H1 (cell line): ENCODE measurements at regions not wholly inside any gene's neighbourhood (a gene's known extent, or its start where the extent isn't known, plus 50 kb on each side); places are given as distances from the start of the nearest gene placed in this dataset.

Experiments used
- CTCF ChIA-PET: fragments of 300-600 bp; sonication (Branson Sonifier 250); formaldehyde crosslinking; loops from one replicate; lab custom pipeline; 2021; ENCODE audit not compliant: partially characterized antibody; lab: Charles Lee
- POLR2A ChIA-PET: fragments of 300-600 bp; sonication (Branson Sonifier 250); formaldehyde crosslinking; loops from one replicate; lab custom pipeline; 2021; ENCODE audit warnings: inconsistent platforms; ENCODE audit not compliant: partially characterized antibody; lab: Charles Lee
- DNase-seq, 2 experiments: peaks; one replicate each; pipeline versions ENCODE4 v3.0.0 to v3.0.0-alpha.2; 2010 to 2022; ENCODE audit warnings: low spot score in 2 of 2, low read depth in 1 of 2, mixed read lengths in 1 of 2
- FAIRE-seq: peaks from 2 replicates; lab custom pipeline; 2011; peaks lifted over from hg19 to GRCh38; lab: Jason Lieb, UNC
- H2AFZ ChIP-seq: 2 replicates; pipeline ENCODE4 v1.8.1; 2012; ENCODE audit warnings: low read length, inconsistent platforms
- H2AK5ac ChIP-seq: 2 replicates; pipeline ENCODE4 v1.6.1; 2013; ENCODE audit warnings: low read depth, low read length
- H2BK120ac ChIP-seq: replicated peaks from 2 replicates; pipeline ENCODE3; 2013; ENCODE audit warnings: low read depth, low read length, inconsistent platforms
- H2BK12ac ChIP-seq: 2 replicates; pipeline ENCODE4 v1.6.1; 2013; ENCODE audit warnings: low read depth, low read length
- H2BK15ac ChIP-seq: 2 replicates; pipeline ENCODE4 v1.6.1; 2013; ENCODE audit warnings: low read length
- H2BK20ac ChIP-seq: 2 replicates; pipeline ENCODE4 v1.6.1; 2013; ENCODE audit warnings: low read length
- H2BK5ac ChIP-seq: 2 replicates; pipeline ENCODE4 v1.6.1; 2013; ENCODE audit warnings: low read depth, low read length
- H3K14ac ChIP-seq: 2 replicates; pipeline ENCODE4 v1.6.1; 2013; ENCODE audit warnings: inconsistent platforms; ENCODE audit not compliant: insufficient read length
- H3K18ac ChIP-seq: 2 replicates; pipeline ENCODE4 v1.6.1; 2013; ENCODE audit warnings: low read length; ENCODE audit errors: extremely low read depth
- H3K23ac ChIP-seq: 2 replicates; pipeline ENCODE4 v1.6.1; 2013; ENCODE audit warnings: inconsistent platforms; ENCODE audit not compliant: insufficient read length
- H3K23me2 ChIP-seq: 2 replicates; pipeline ENCODE4 v1.6.1; 2013; ENCODE audit warnings: low read depth, low read length
- H3K27ac ChIP-seq: 2 replicates; pipeline ENCODE4 v1.6.1; 2011; ENCODE audit warnings: low read depth, low read length, inconsistent platforms
- H3K27me3 ChIP-seq, 4 experiments: replicated peaks in 1 of 4; 1 replicate in 1 of 4; 2 replicates in 3 of 4; pipeline versions ENCODE4 v1.6.1 to v1.8.1; 2011 to 2013; ENCODE audit warnings: low read length in 3 of 4, mild to moderate bottlenecking in 3 of 4, inconsistent platforms in 2 of 4, mixed read lengths in 2 of 4, moderate library complexity in 1 of 4; ENCODE audit not compliant: control insufficient read depth in 3 of 4, insufficient read depth in 3 of 4; ENCODE audit errors: extremely low read depth in 1 of 4
- H3K36me3 ChIP-seq, 4 experiments: 2 replicates each; pipeline versions ENCODE4 v1.6.1 to v1.8.1; 2011 to 2013; ENCODE audit warnings: mild to moderate bottlenecking in 4 of 4, low read length in 3 of 4, moderate library complexity in 2 of 4, control low read depth in 1 of 4, inconsistent platforms in 1 of 4; ENCODE audit not compliant: insufficient read depth in 4 of 4, control insufficient read depth in 2 of 4
- H3K4ac ChIP-seq: replicated peaks from 2 replicates; pipeline ENCODE3; 2013; ENCODE audit warnings: low read length, low read depth, mixed read lengths, inconsistent platforms; ENCODE audit not compliant: insufficient read length
- H3K4me1 ChIP-seq, 4 experiments: replicated peaks in 1 of 4; 1 replicate in 1 of 4; 2 replicates in 3 of 4; pipeline versions ENCODE4 v1.6.1 to v1.8.1; 2011 to 2013; ENCODE audit warnings: low read length in 3 of 4, inconsistent platforms in 2 of 4, mixed read lengths in 1 of 4; ENCODE audit not compliant: insufficient read depth in 4 of 4, control insufficient read depth in 3 of 4
- H3K4me2 ChIP-seq, 2 experiments: 2 replicates each; pipeline versions ENCODE4 v1.6.1 to v1.8.1; 2011 to 2013; ENCODE audit warnings: low read depth in 2 of 2, low read length in 2 of 2, control low read depth in 1 of 2, inconsistent platforms in 1 of 2, mild to moderate bottlenecking in 1 of 2; ENCODE audit not compliant: insufficient read depth in 1 of 2
- H3K4me3 ChIP-seq, 4 experiments: fragments of 200-600, 300-600 bp in 1 of 4; sonication (generic), shearing (Covaris generic), sonication (Bioruptor Twin) in 1 of 4; 2 replicates each; pipeline versions ENCODE4 v1.5.1 to v1.8.1; 2011 to 2016; ENCODE audit warnings: low read length in 4 of 4, low read depth in 3 of 4, control low read depth in 2 of 4, inconsistent platforms in 2 of 4, mild to moderate bottlenecking in 2 of 4, mixed read lengths in 1 of 4, moderate library complexity in 1 of 4; ENCODE audit not compliant: insufficient read depth in 2 of 4; ENCODE audit errors: extremely low read depth in 1 of 4
- H3K56ac ChIP-seq: replicated peaks from 2 replicates; pipeline ENCODE3; 2013; ENCODE audit warnings: low read depth, mild to moderate bottlenecking, mixed read lengths, low read length, inconsistent platforms; ENCODE audit not compliant: insufficient read length
- H3K79me1 ChIP-seq: 2 replicates; pipeline ENCODE4 v1.6.1; 2013; ENCODE audit warnings: low read depth, low read length, control low read depth
- H3K79me2 ChIP-seq, 2 experiments: 2 replicates each; pipeline versions ENCODE4 v1.6.1 to v1.8.1; 2012 to 2013; ENCODE audit warnings: low read length in 2 of 2, mild to moderate bottlenecking in 2 of 2, inconsistent platforms in 1 of 2; ENCODE audit not compliant: insufficient read depth in 2 of 2, control insufficient read depth in 1 of 2
- H3K9ac ChIP-seq, 4 experiments: replicated peaks in 1 of 4; 1 replicate in 1 of 4; 2 replicates in 3 of 4; pipeline versions ENCODE4 v1.6.1 to v1.8.1; 2011 to 2013; ENCODE audit warnings: low read depth in 3 of 4, low read length in 3 of 4, control low read depth in 2 of 4, mild to moderate bottlenecking in 2 of 4, moderate library complexity in 2 of 4, inconsistent platforms in 1 of 4; ENCODE audit errors: extremely low read depth in 1 of 4
- H3K9me3 ChIP-seq, 2 experiments: 2 replicates each; pipeline versions ENCODE4 v1.6.1 to v1.8.1; 2012 to 2013; ENCODE audit warnings: mild to moderate bottlenecking in 2 of 2, moderate library complexity in 2 of 2, control low read depth in 1 of 2, inconsistent platforms in 1 of 2, low read depth in 1 of 2, low read length in 1 of 2, mixed read lengths in 1 of 2; ENCODE audit not compliant: insufficient read depth in 2 of 2
- H4K20me1 ChIP-seq, 2 experiments: replicated peaks in 1 of 2; 2 replicates each; pipeline versions ENCODE3 to v1.8.1; 2011 to 2013; ENCODE audit warnings: inconsistent platforms in 2 of 2, low read length in 2 of 2, mild to moderate bottlenecking in 1 of 2; ENCODE audit not compliant: insufficient read depth in 2 of 2, control insufficient read depth in 1 of 2
- H4K5ac ChIP-seq: 2 replicates; pipeline ENCODE4 v1.6.1; 2013; ENCODE audit warnings: low read length, low read depth, mixed read lengths, inconsistent platforms; ENCODE audit not compliant: insufficient read length
- H4K8ac ChIP-seq: 2 replicates; pipeline ENCODE4 v1.8.0; 2013; ENCODE audit warnings: mild to moderate bottlenecking, moderate library complexity, low read length, inconsistent platforms; ENCODE audit not compliant: insufficient read depth; ENCODE audit errors: extremely low read depth
- H4K91ac ChIP-seq: replicated peaks from 2 replicates; pipeline ENCODE3; 2013; ENCODE audit warnings: low read length, mixed read lengths, inconsistent platforms; ENCODE audit not compliant: insufficient read length
- BCL11A ChIP-seq, 2 experiments: IDR thresholded peaks; one replicate each; pipeline ENCODE4 v1.6.1; 2011; ENCODE audit warnings: low read depth in 2 of 2, low read length in 2 of 2, mild to moderate bottlenecking in 2 of 2
- CBX5 ChIP-seq: fragments of 300-800, 300-1000 bp; sonication (generic); IDR thresholded peaks from 2 replicates; pipeline ENCODE4 v1.7.1; 2016; ENCODE audit warnings: antibody characterized with exemption, low read length, low read depth
- CBX8 ChIP-seq: fragments of 300-800, 300-1000 bp; sonication (generic); IDR thresholded peaks from 2 replicates; pipeline ENCODE4 v1.7.1; 2016; ENCODE audit warnings: low read depth, low read length, borderline replicate concordance
- CTBP2 ChIP-seq: IDR thresholded peaks from 2 replicates; pipeline ENCODE4 v1.7.0; 2011; ENCODE audit warnings: borderline replicate concordance, mild to moderate bottlenecking, moderate library complexity, mixed read lengths, low read length; ENCODE audit not compliant: insufficient read depth, insufficient read length
- MAFK ChIP-seq: IDR thresholded peaks from 2 replicates; pipeline ENCODE4 v1.6.1; 2012; ENCODE audit warnings: low read depth, mild to moderate bottlenecking, improper control_type of control experiment, low read length
- NANOG ChIP-seq: IDR thresholded peaks from 2 replicates; pipeline ENCODE4 v1.6.1; 2011; ENCODE audit warnings: low read length, low read depth, mild to moderate bottlenecking, inconsistent platforms; ENCODE audit not compliant: insufficient read depth, poor library complexity, severe bottlenecking
- SAP30 ChIP-seq: fragments of 300-600 bp; sonication (generic); IDR thresholded peaks from 2 replicates; pipeline ENCODE4 v1.7.1; 2012; ENCODE audit warnings: low read length, moderate library complexity, mild to moderate bottlenecking, inconsistent platforms; ENCODE audit not compliant: insufficient read depth, insufficient replicate concordance
- SUZ12 ChIP-seq: fragments of 200-600 bp; sonication (generic); IDR thresholded peaks from 2 replicates; pipeline ENCODE4 v1.6.1; 2012; ENCODE audit warnings: mild to moderate bottlenecking, inconsistent platforms, low read length, moderate library complexity, mixed read lengths
- TAF7 ChIP-seq: optimal IDR thresholded peaks from 2 replicates; pipeline ENCODE3; 2011; ENCODE audit warnings: low read depth, mild to moderate bottlenecking, inconsistent platforms, low read length, moderate library complexity, borderline replicate concordance
- TBP ChIP-seq: IDR thresholded peaks from 2 replicates; pipeline ENCODE4 v1.6.1; 2011; ENCODE audit warnings: low read depth, low read length, improper control_type of control experiment
- WGBS, 2 experiments: shearing (Covaris generic) in 1 of 2; methylation state at CpG; one replicate each; pipeline versions ENCODE4 v1.1.6 to v1.1.7; 2013 to 2015; ENCODE audit warnings: low lambda C conversion rate in 2 of 2, mixed read lengths in 2 of 2, inconsistent platforms in 1 of 2, low coverage in 1 of 2, missing lambda C conversion rate in 1 of 2; ENCODE audit not compliant: insufficient replicate concordance in 2 of 2, insufficient coverage in 1 of 2, insufficient read length in 1 of 2; ENCODE audit errors: extremely low coverage in 1 of 2, missing lambda C conversion rate in 1 of 2; 5-methylcytosine and 5-hydroxymethylcytosine counted together

DNA sequence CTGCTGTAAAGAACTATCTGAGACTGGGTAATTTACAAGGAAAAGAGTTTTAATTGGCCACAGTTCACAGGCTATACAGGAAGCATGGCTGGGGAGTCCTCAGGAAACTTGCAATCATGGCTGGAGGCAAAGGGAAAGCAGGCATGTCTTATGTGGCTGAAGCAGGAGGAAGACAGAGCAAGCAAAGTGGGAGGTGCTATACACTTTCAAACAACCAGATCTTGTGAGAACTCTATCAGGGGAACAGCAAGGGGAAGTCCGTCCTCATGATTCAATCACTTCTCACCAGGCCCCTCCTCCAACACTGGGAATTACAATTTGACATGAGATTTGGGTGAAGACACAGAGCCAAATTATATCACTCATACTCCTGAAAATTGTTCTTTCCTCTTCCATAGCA is 109.5 kb upstream of the PKP2 start:
- H3K18ac ChIP-seq = no peak overlapping the region
- no peaks in the 10 kb centered on the region for H3K79me2 ChIP-seq
- H3K9me3 ChIP-seq = no peaks in the 10 kb centered on the region
- no peak overlapping the region for H2BK12ac ChIP-seq
- 75% methylated on average over 1 of the region's 1 CpG; no CpG with 5 or more reads in 1 of the 2 experiments for WGBS, 2 experiments
- no peak overlapping the region for H2BK5ac ChIP-seq
- CTCF ChIA-PET = no interaction called here
- no peak overlapping the region for H3K4me2 ChIP-seq
- POLR2A ChIA-PET = no interaction called here
- no peaks in the 10 kb centered on the region for H3K79me1 ChIP-seq
- no peaks in the 10 kb centered on the region for H3K27me3 ChIP-seq
- no peak overlapping the region for H3K27ac ChIP-seq
- no peak overlapping the region for H4K5ac ChIP-seq
- H3K4me3 ChIP-seq = no peak overlapping the region
- no peaks in the 10 kb centered on the region for H3K36me3 ChIP-seq
- no peak for DNase-seq
- no peak overlapping the region for H4K91ac ChIP-seq
- H4K8ac ChIP-seq = no peak overlapping the region
- H3K23ac ChIP-seq = no peak overlapping the region
- H3K23me2 ChIP-seq = no peaks in the 10 kb centered on the region
- TF ChIP-seq BCL11A (IDR thresholded peaks at IDR 0.05; ENCODE audit: low read depth in 2 of 2, low read length in 2 of 2) (no peak), TBP (no peak), MAFK (no peak), SAP30 (no peak), CBX5 (no peak), CBX8 (no peak), NANOG (no peak), CTBP2 (no peak), SUZ12 (no peak), TAF7 (no peak)
- H2BK20ac ChIP-seq = no peak overlapping the region
- no peak overlapping the region for H3K56ac ChIP-seq
- no peak overlapping the region for H2BK120ac ChIP-seq
- no peak overlapping the region for H2AK5ac ChIP-seq
- no peak overlapping the region for H3K14ac ChIP-seq
- H3K4me1 ChIP-seq = no peaks in the 10 kb centered on the region
- no peak overlapping the region for H3K4ac ChIP-seq
- H3K9ac ChIP-seq = no peak overlapping the region
- FAIRE-seq = no peak
- H4K20me1 ChIP-seq = no peaks in the 10 kb centered on the region
- no peak overlapping the region for H2BK15ac ChIP-seq
- peak overlapping the region; percentile 87 for H2AFZ ChIP-seq
